WTC11 (cell line): ENCODE measurements at regions not wholly inside any gene's neighbourhood (a gene's known extent, or its start where the extent isn't known, plus 50 kb on each side); places are given as distances from the start of the nearest gene placed in this dataset.

ENCODE experiments used
- ATAC-seq: fragments of 200-7000 bp; cut with Tn5 transposase; 2 replicates; pipeline ENCODE4 v1.10.0; 2021; ENCODE audit warnings: mild to moderate bottlenecking, moderate library complexity
- CTCF ChIA-PET: fragments of 300-600 bp; sonication (Branson Sonifier 250); formaldehyde crosslinking; loops from one replicate; lab custom pipeline; 2021; ENCODE audit warnings: antibody characterized with exemption; lab: Charles Lee
- POLR2A ChIA-PET: fragments of 350-600 bp; sonication (Branson Sonifier 250); formaldehyde crosslinking; loops from one replicate; lab custom pipeline; 2021; ENCODE audit warnings: antibody characterized with exemption; lab: Charles Lee
- DNase-seq: peaks from one replicate; pipeline ENCODE4 v3.0.0; 2021; ENCODE audit warnings: low spot score
- H3K27ac Mint-ChIP-seq: 2 replicates; pipeline ENCODE4 v1.8.0; 2021; ENCODE audit warnings: mixed read lengths
- H3K27me3 Mint-ChIP-seq: 2 replicates; pipeline ENCODE4 v1.8.0; 2021; ENCODE audit warnings: low read depth, mild to moderate bottlenecking, moderate library complexity, mixed read lengths
- H3K36me3 Mint-ChIP-seq: 2 replicates; pipeline ENCODE4 v1.8.0; 2021; ENCODE audit warnings: mixed read lengths
- H3K4me1 Mint-ChIP-seq: 2 replicates; pipeline ENCODE4 v1.8.0; 2022; ENCODE audit warnings: mixed read lengths
- H3K4me3 Mint-ChIP-seq: 2 replicates; pipeline ENCODE4 v1.8.0; 2021; ENCODE audit warnings: mild to moderate bottlenecking, moderate library complexity, mixed read lengths
- H3K9me3 Mint-ChIP-seq: 2 replicates; pipeline ENCODE4 v1.8.0; 2021; ENCODE audit warnings: mixed read lengths
- ATF3 ChIP-seq: sonication (generic); formaldehyde crosslinking; conservative IDR thresholded peaks from 2 replicates; pipeline ENCODE4 v1.8.1; 2022; ENCODE audit warnings: mild to moderate bottlenecking, missing genetic modification reagents
- CBFB ChIP-seq: sonication (generic); formaldehyde crosslinking; IDR thresholded peaks from 2 replicates; pipeline ENCODE4 v1.8.1; 2022; ENCODE audit warnings: mild to moderate bottlenecking, low read depth, missing genetic modification reagents
- CREM ChIP-seq: sonication (generic); formaldehyde crosslinking; IDR thresholded peaks from 2 replicates; pipeline ENCODE4 v1.8.1; 2022; ENCODE audit warnings: mild to moderate bottlenecking, missing genetic modification reagents, moderate library complexity
- EMX1 ChIP-seq: fragments of 250-450 bp; sonication (Bioruptor Pico); IDR thresholded peaks from 2 replicates; pipeline ENCODE4 v1.8.0; 2021; ENCODE audit warnings: mild to moderate bottlenecking
- ERG ChIP-seq: fragments of 250-450 bp; sonication (Bioruptor Pico); IDR thresholded peaks from 2 replicates; pipeline ENCODE4 v1.8.0; 2021; ENCODE audit warnings: mild to moderate bottlenecking
- GABPB1 ChIP-seq: sonication (generic); formaldehyde crosslinking; IDR thresholded peaks from 2 replicates; pipeline ENCODE4 v1.8.1; 2023; ENCODE audit warnings: mild to moderate bottlenecking, missing genetic modification reagents
- HMGXB4 ChIP-seq: sonication (generic); formaldehyde crosslinking; IDR thresholded peaks from 2 replicates; pipeline ENCODE4 v1.8.1; 2023; ENCODE audit warnings: mild to moderate bottlenecking, moderate library complexity, missing genetic modification reagents
- JAZF1 ChIP-seq: fragments of 250-450 bp; sonication (Bioruptor Pico); IDR thresholded peaks from 2 replicates; pipeline ENCODE4 v1.9.0; 2021; ENCODE audit warnings: moderate library complexity, mild to moderate bottlenecking, inconsistent platforms
- MLX ChIP-seq: sonication (generic); formaldehyde crosslinking; IDR thresholded peaks from 2 replicates; pipeline ENCODE4 v1.8.1; 2023; ENCODE audit warnings: mild to moderate bottlenecking, missing genetic modification reagents, moderate library complexity
- MYBL2 ChIP-seq: sonication (generic); formaldehyde crosslinking; IDR thresholded peaks from 2 replicates; pipeline ENCODE4 v1.8.1; 2023; ENCODE audit warnings: mild to moderate bottlenecking, moderate library complexity, missing genetic modification reagents
- NFATC4 ChIP-seq: fragments of 250-450 bp; sonication (Bioruptor Pico); IDR thresholded peaks from 2 replicates; pipeline ENCODE4 v1.9.0; 2021; ENCODE audit warnings: mild to moderate bottlenecking
- NFE2L1 ChIP-seq: sonication (generic); formaldehyde crosslinking; IDR thresholded peaks from 2 replicates; pipeline ENCODE4 v1.8.1; 2023; ENCODE audit warnings: missing genetic modification reagents
- PRRX2 ChIP-seq: fragments of 250-450 bp; sonication (Bioruptor Pico); IDR thresholded peaks from 2 replicates; pipeline ENCODE4 v1.8.0; 2021; ENCODE audit warnings: mild to moderate bottlenecking
- RORB ChIP-seq: fragments of 250-450 bp; sonication (Bioruptor Pico); IDR thresholded peaks from 2 replicates; pipeline ENCODE4 v1.9.0; 2021; ENCODE audit warnings: mild to moderate bottlenecking
- SP1 ChIP-seq: sonication (generic); formaldehyde crosslinking; conservative IDR thresholded peaks from 2 replicates; pipeline ENCODE4 v1.8.1; 2022; ENCODE audit warnings: missing genetic modification reagents
- USF1 ChIP-seq: sonication (generic); formaldehyde crosslinking; IDR thresholded peaks from 2 replicates; pipeline ENCODE4 v1.8.0; 2022; ENCODE audit warnings: mild to moderate bottlenecking, missing genetic modification reagents
- USF2 ChIP-seq: sonication (generic); formaldehyde crosslinking; IDR thresholded peaks from 2 replicates; pipeline ENCODE4 v1.8.1; 2023; ENCODE audit warnings: mild to moderate bottlenecking, missing genetic modification reagents, moderate library complexity
- ZBTB21 ChIP-seq: sonication (generic); formaldehyde crosslinking; IDR thresholded peaks from 2 replicates; pipeline ENCODE4 v1.8.1; 2023; ENCODE audit warnings: mild to moderate bottlenecking, missing genetic modification reagents, borderline replicate concordance
- ZBTB43 ChIP-seq: sonication (generic); formaldehyde crosslinking; IDR thresholded peaks from 2 replicates; pipeline ENCODE4 v1.8.1; 2023; ENCODE audit warnings: mild to moderate bottlenecking, missing genetic modification reagents
- ZMAT4 ChIP-seq: fragments of 250-450 bp; sonication (Bioruptor Pico); IDR thresholded peaks from 2 replicates; pipeline ENCODE4 v1.9.0; 2021; ENCODE audit warnings: mild to moderate bottlenecking
- ZNF121 ChIP-seq: sonication (generic); formaldehyde crosslinking; IDR thresholded peaks from 2 replicates; pipeline ENCODE4 v1.8.0; 2023; ENCODE audit warnings: missing genetic modification reagents
- ZNF232 ChIP-seq: sonication (generic); formaldehyde crosslinking; IDR thresholded peaks from 2 replicates; pipeline ENCODE4 v1.8.0; 2022; ENCODE audit warnings: mild to moderate bottlenecking, missing genetic modification reagents
- ZNF263 ChIP-seq: sonication (generic); formaldehyde crosslinking; IDR thresholded peaks from 2 replicates; pipeline ENCODE4 v1.8.1; 2022; ENCODE audit warnings: low read depth, mild to moderate bottlenecking, moderate library complexity, missing genetic modification reagents
- ZNF416 ChIP-seq: fragments of 250-450 bp; sonication (Bioruptor Pico); IDR thresholded peaks from 2 replicates; pipeline ENCODE4 v1.9.0; 2021; ENCODE audit warnings: mild to moderate bottlenecking, inconsistent platforms
- ZNF423 ChIP-seq: fragments of 250-450 bp; sonication (Bioruptor Pico); IDR thresholded peaks from 2 replicates; pipeline ENCODE4 v2.1.2; 2022; ENCODE audit warnings: mild to moderate bottlenecking, moderate library complexity
- ZSCAN18 ChIP-seq: fragments of 250-450 bp; sonication (Bioruptor Pico); IDR thresholded peaks from 2 replicates; pipeline ENCODE4 v2.1.2; 2022; ENCODE audit warnings: mild to moderate bottlenecking, moderate library complexity

- no peak for TF ChIP-seq ZMAT4 (CRISPR knock-in tag)
- TF ChIP-seq RORB (CRISPR knock-in tag): no peak
- TF ChIP-seq GABPB1: no peak
- no peak for TF ChIP-seq ZNF263 (CRISPR knock-in tag)
- TF ChIP-seq EMX1 (CRISPR knock-in tag): no peak
- TF ChIP-seq NFATC4 (CRISPR knock-in tag): no peak
- TF ChIP-seq JAZF1: no peak
- no peak for TF ChIP-seq PRRX2 (CRISPR knock-in tag)
- no peak for TF ChIP-seq CBFB
- no peak for TF ChIP-seq ATF3 (CRISPR knock-in tag)
- TF ChIP-seq, all 79 proteins: peak for 0
Measured at GRCh38 chr2:228649876-228650275, 468.4 kb upstream of the SPHKAP start (continued).

GRCh38 chr2:228649447-228649846 is 468.0 kb upstream of the SPHKAP start:
- peaks cover 12% of the 10 kb centered on the region for H3K9me3 Mint-ChIP-seq
- ChIA-PET POLR2A (no interaction called here), CTCF (no interaction called here)
- no peak overlapping the region for H3K4me3 Mint-ChIP-seq
- H3K27me3 Mint-ChIP-seq: no peaks in the 10 kb centered on the region
- H3K4me1 Mint-ChIP-seq: 0 out of 2 replicates have a peak, but pooled peaks cover 4% of the 10 kb centered on the region
- H3K27ac Mint-ChIP-seq: no peak overlapping the region
- no peak for ATAC-seq
- TF ChIP-seq ZNF423 (CRISPR knock-in tag) (no peak), MLX (CRISPR knock-in tag) (no peak)
- H3K36me3 Mint-ChIP-seq: no peaks in the 10 kb centered on the region
- DNase-seq: no peak

GRCh38 chr2:228648541-228648940 is 467.1 kb upstream of the SPHKAP start:
- Mint-ChIP-seq H3K36me3 (no peaks in the 10 kb centered on the region), H3K27ac (no peak overlapping the region), H3K4me1 (no peaks in the 10 kb centered on the region), H3K9me3 (peaks cover 12% of the 10 kb centered on the region), H3K4me3 (no peak overlapping the region), H3K27me3 (no peaks in the 10 kb centered on the region)
- ChIA-PET CTCF (no interaction called here), POLR2A (no interaction called here)
- DNase-seq (no peak), ATAC-seq (no peak)
- TF ChIP-seq ZBTB21 (CRISPR knock-in tag) (no peak), ZBTB43 (no peak), PRRX2 (CRISPR knock-in tag) (no peak), NFE2L1 (no peak), ZNF416 (CRISPR knock-in tag) (no peak), GABPB1 (no peak), ZSCAN18 (no peak), ERG (CRISPR knock-in tag) (no peak), ZNF121 (CRISPR knock-in tag) (no peak), EMX1 (CRISPR knock-in tag) (no peak), HMGXB4 (CRISPR knock-in tag) (no peak), ZNF232 (CRISPR knock-in tag) (no peak), USF1 (CRISPR knock-in tag) (no peak), SP1 (no peak), MYBL2 (CRISPR knock-in tag) (no peak), CREM (CRISPR knock-in tag) (no peak), USF2 (CRISPR knock-in tag) (no peak)
